GM23338 (cell line): ENCODE measurements at regions not wholly inside any gene's neighbourhood (a gene's known extent, or its start where the extent isn't known, plus 50 kb on each side); places are given as distances from the start of the nearest gene placed in this dataset.

ENCODE experiments used
- ATAC-seq: fragments of 200-7000 bp; cut with Tn5 transposase; 3 replicates; pipeline ENCODE4 v1.9.1; 2020
- DNase-seq: peaks from one replicate; pipeline ENCODE4 v3.0.0-alpha.2; 2015; ENCODE audit warnings: low spot score
- H2AFZ ChIP-seq: fragments of 200-600 bp; sonication (generic); 2 replicates; pipeline ENCODE4 v1.8.0; 2016; ENCODE audit warnings: antibody characterized with exemption, mild to moderate bottlenecking, moderate library complexity
- H3F3A ChIP-seq: fragments of 200-600 bp; sonication (generic); replicated peaks from 2 replicates; pipeline ENCODE4 v1.8.0; 2017; ENCODE audit warnings: antibody characterized with exemption, mixed run types, low read depth
- H3K27ac ChIP-seq: fragments of 200-600 bp; sonication (generic); 2 replicates; pipeline ENCODE4 v1.6.1; 2016; ENCODE audit warnings: low read depth
- H3K27me3 ChIP-seq: fragments of 200-600 bp; sonication (generic); 2 replicates; pipeline ENCODE4 v1.8.0; 2016; ENCODE audit warnings: mild to moderate bottlenecking, mixed run types, moderate library complexity; ENCODE audit not compliant: insufficient read depth
- H3K36me3 ChIP-seq: fragments of 200-600 bp; sonication (generic); 2 replicates; pipeline ENCODE4 v1.8.0; 2016; ENCODE audit warnings: mild to moderate bottlenecking; ENCODE audit not compliant: insufficient read depth
- H3K4me1 ChIP-seq: fragments of 200-600 bp; sonication (generic); 2 replicates; pipeline ENCODE4 v1.8.0; 2016; ENCODE audit warnings: mild to moderate bottlenecking, moderate library complexity; ENCODE audit not compliant: insufficient read depth
- H3K4me2 ChIP-seq: fragments of 200-600 bp; sonication (generic); 2 replicates; pipeline ENCODE4 v1.7.1; 2017; ENCODE audit warnings: mixed run types
- H3K4me3 ChIP-seq: fragments of 200-600 bp; sonication (generic); 2 replicates; pipeline ENCODE4 v1.6.1; 2016; ENCODE audit warnings: mixed run types
- H3K79me2 ChIP-seq: fragments of 200-600 bp; sonication (generic); replicated peaks from 2 replicates; pipeline ENCODE4 v1.8.0; 2017; ENCODE audit warnings: mild to moderate bottlenecking; ENCODE audit not compliant: insufficient read depth
- H3K9me2 ChIP-seq: fragments of 200-600 bp; sonication (generic); 2 replicates; pipeline ENCODE4 v1.8.0; 2017; ENCODE audit not compliant: insufficient read depth
- H4K20me1 ChIP-seq: fragments of 200-600 bp; sonication (generic); replicated peaks from 2 replicates; pipeline ENCODE4 v1.8.0; 2017; ENCODE audit warnings: mild to moderate bottlenecking; ENCODE audit not compliant: insufficient read depth
- H3K27ac Mint-ChIP-seq: 2 replicates; pipeline ENCODE4 v1.8.0; 2020; ENCODE audit warnings: inconsistent platforms, mild to moderate bottlenecking, moderate library complexity, mixed read lengths
- H3K27me3 Mint-ChIP-seq: 3 replicates; pipeline ENCODE4 v1.8.0; 2022; ENCODE audit warnings: low read depth, mild to moderate bottlenecking, moderate library complexity, mixed read lengths, inconsistent platforms; ENCODE audit not compliant: insufficient read depth, poor library complexity
- H3K36me3 Mint-ChIP-seq: 3 replicates; pipeline ENCODE4 v1.8.0; 2021; ENCODE audit warnings: low read depth, mild to moderate bottlenecking, inconsistent platforms, moderate library complexity, mixed read lengths
- H3K4me1 Mint-ChIP-seq: 3 replicates; pipeline ENCODE4 v1.8.0; 2020; ENCODE audit warnings: mild to moderate bottlenecking, inconsistent platforms, mixed read lengths
- H3K4me3 Mint-ChIP-seq: 3 replicates; pipeline ENCODE4 v1.8.0; 2021; ENCODE audit warnings: moderate library complexity, mild to moderate bottlenecking, inconsistent platforms, mixed read lengths
- H3K9me3 Mint-ChIP-seq: 3 replicates; pipeline ENCODE4 v1.8.0; 2020; ENCODE audit warnings: moderate library complexity, mild to moderate bottlenecking, inconsistent platforms, mixed read lengths
- CREB1 ChIP-seq: fragments of 250-450 bp; sonication (Bioruptor Pico); IDR thresholded peaks from 2 replicates; pipeline ENCODE4 v1.5.0; 2020; ENCODE audit warnings: low read depth, mild to moderate bottlenecking, moderate library complexity
- CTCF ChIP-seq, 2 experiments: fragments of 200-600 bp in 1 of 2; sonication (generic) in 1 of 2; conservative IDR thresholded peaks; 2 replicates each; pipeline versions ENCODE4 v1.5.1 to v1.6.1; 2016 to 2017; ENCODE audit warnings: antibody characterized with exemption in 2 of 2, low read depth in 2 of 2, mild to moderate bottlenecking in 2 of 2, moderate library complexity in 1 of 2
- EZH2phosphoT487 ChIP-seq: fragments of 200-600 bp; sonication (generic); IDR thresholded peaks from one replicate; pipeline ENCODE4 v1.8.1; 2018; ENCODE audit warnings: antibody characterized with exemption; ENCODE audit not compliant: unreplicated experiment
- JUNB ChIP-seq: IDR thresholded peaks from one replicate; pipeline ENCODE4 v1.6.1; 2016; ENCODE audit warnings: antibody characterized with exemption; ENCODE audit not compliant: unreplicated experiment
- REST ChIP-seq: IDR thresholded peaks from one replicate; pipeline ENCODE4 v1.6.1; 2018; ENCODE audit warnings: antibody characterized with exemption; ENCODE audit not compliant: unreplicated experiment
- STAT1 ChIP-seq: IDR thresholded peaks from one replicate; pipeline ENCODE4 v1.6.1; 2016; ENCODE audit warnings: antibody characterized with exemption; ENCODE audit not compliant: unreplicated experiment
- ZNF114 ChIP-seq: fragments of 250-450 bp; sonication (Bioruptor Pico); IDR thresholded peaks from 2 replicates; pipeline ENCODE4 v1.5.0; 2020; ENCODE audit warnings: mild to moderate bottlenecking, moderate library complexity
- ZNF462 ChIP-seq: fragments of 250-450 bp; sonication (Bioruptor Pico); IDR thresholded peaks from 2 replicates; pipeline ENCODE4 v1.5.0; 2020; ENCODE audit warnings: mild to moderate bottlenecking, moderate library complexity

- Histone ChIP-seq H3F3A (no peaks in the 10 kb centered on the region), H3K4me3 (no peak overlapping the region), H3K36me3 (no peaks in the 10 kb centered on the region), H3K9me2 (peaks cover 11% of the 10 kb centered on the region; the same call in 1 of the 2 replicates), H4K20me1 (no peaks in the 10 kb centered on the region), H2AFZ (0 out of 2 replicates have a peak overlapping the region, but pooled peaks have one; percentile 43), H3K27ac (no peak overlapping the region), H3K79me2 (no peaks in the 10 kb centered on the region), H3K27me3 (no peaks in the 10 kb centered on the region), H3K4me1 (no peaks in the 10 kb centered on the region), H3K4me2 (no peak overlapping the region)
- no peak for DNase-seq
- Mint-ChIP-seq H3K9me3 (no peaks in the 10 kb centered on the region), H3K4me3 (no peak overlapping the region), H3K27ac (no peak overlapping the region), H3K27me3 (no peaks in the 10 kb centered on the region), H3K4me1 (peaks cover 12% of the 10 kb centered on the region), H3K36me3 (no peaks in the 10 kb centered on the region; the same call in 2 of the 3 replicates)
- ATAC-seq: no peak
- TF ChIP-seq CTCF (conservative IDR thresholded peaks at IDR 0.05; ENCODE audit: low read depth in 2 of 2) (no peak), REST (no peak), STAT1 (no peak)
These were observed 326.1 kb downstream of the RNF144A start for GRCh38 chr2:7243276-7243675.

- H4K20me1 ChIP-seq: no peaks in the 10 kb centered on the region
- no peak overlapping the region for H3K27ac Mint-ChIP-seq
- ATAC-seq (no peak), DNase-seq (no peak)
- H3K27me3 ChIP-seq: no peaks in the 10 kb centered on the region
- H3K36me3 Mint-ChIP-seq: peaks cover 10% of the 10 kb centered on the region
- peaks cover 7% of the 10 kb centered on the region for H3K9me3 Mint-ChIP-seq
- no peak overlapping the region for H3K4me2 ChIP-seq
- H3K27ac ChIP-seq: no peak overlapping the region
- peaks cover 8% of the 10 kb centered on the region for H3K9me2 ChIP-seq
- H3K4me1 Mint-ChIP-seq: peaks cover 3% of the 10 kb centered on the region; the same call in 1 of the 3 replicates
- no peak overlapping the region for H3K4me3 Mint-ChIP-seq
- H3K36me3 ChIP-seq: 0 out of 2 replicates have a peak, but pooled peaks cover 3% of the 10 kb centered on the region
- no peak overlapping the region for H3K4me3 ChIP-seq
- no peaks in the 10 kb centered on the region for H3K4me1 ChIP-seq
- H3F3A ChIP-seq: no peaks in the 10 kb centered on the region
- H3K27me3 Mint-ChIP-seq: peaks cover 3% of the 10 kb centered on the region
- H3K79me2 ChIP-seq: no peaks in the 10 kb centered on the region
- H2AFZ ChIP-seq: no peak overlapping the region
- TF ChIP-seq ZNF462 (no peak), STAT1 (no peak), ZNF114 (CRISPR knock-in tag) (no peak), EZH2phosphoT487 (no peak), JUNB (no peak), CREB1 (CRISPR knock-in tag) (no peak), CTCF (conservative IDR thresholded peaks at IDR 0.05; ENCODE audit: low read depth in 2 of 2) (no peak)
These were observed 339.2 kb downstream of the RNF144A start for GRCh38 chr2:7256377-7256776.
